Activated CD8-positive, alpha-beta memory T cell treated with anti-CD3 and anti-CD28 coated beads for 36 hours (primary cell): ENCODE measurements at regions not wholly inside any gene's neighbourhood (a gene's known extent, or its start where the extent isn't known, plus 50 kb on each side); places are given as distances from the start of the nearest gene placed in this dataset.

ENCODE experiments used
- CTCF ChIA-PET: fragments of 350-600 bp; sonication (Branson Sonifier 250); formaldehyde crosslinking; loops from one replicate; lab custom pipeline; 2021; ENCODE audit warnings: antibody characterized with exemption; lab: Charles Lee
- POLR2A ChIA-PET: fragments of 350-600 bp; sonication (Branson Sonifier 250); formaldehyde crosslinking; loops from one replicate; lab custom pipeline; 2021; ENCODE audit warnings: antibody characterized with exemption; lab: Charles Lee

DNA sequence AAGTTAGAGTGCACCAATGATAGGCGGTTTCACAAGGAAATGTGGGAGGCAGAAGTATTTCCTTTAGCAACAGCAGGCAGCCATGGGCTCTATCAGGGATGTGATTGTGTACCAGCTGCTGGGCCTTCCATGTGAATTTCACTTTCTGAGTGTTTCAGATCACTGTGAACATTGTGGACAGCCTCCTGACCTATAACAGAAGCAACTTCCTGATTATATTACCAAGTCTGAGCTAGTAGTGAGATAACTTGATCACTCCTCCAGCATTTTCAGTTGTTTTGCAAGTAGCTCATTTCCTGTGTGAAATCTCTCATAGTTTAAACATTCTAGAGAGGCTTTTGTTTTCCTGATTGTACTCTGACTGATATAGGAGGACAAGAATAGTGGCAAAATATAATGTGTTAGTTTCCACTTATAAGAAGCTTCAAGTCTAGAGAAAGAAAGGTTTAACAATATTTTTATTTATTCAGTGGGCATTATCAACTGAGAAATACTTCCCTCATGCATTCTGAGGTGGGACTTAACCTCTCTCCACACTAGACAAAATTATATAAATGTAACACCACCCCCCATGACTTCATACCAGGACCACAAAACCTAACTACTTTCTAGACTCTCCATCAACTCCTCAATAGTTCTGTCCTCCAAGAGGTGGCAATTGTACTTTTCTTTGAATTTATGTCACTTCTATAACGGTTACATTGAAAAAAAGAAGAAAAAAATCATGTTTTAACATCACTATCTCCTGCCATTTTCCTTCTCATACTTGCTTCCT is 184.2 kb upstream of the LUZP2 start:
- POLR2A ChIA-PET = no interaction called here
- CTCF ChIA-PET = no interaction called here

DNA sequence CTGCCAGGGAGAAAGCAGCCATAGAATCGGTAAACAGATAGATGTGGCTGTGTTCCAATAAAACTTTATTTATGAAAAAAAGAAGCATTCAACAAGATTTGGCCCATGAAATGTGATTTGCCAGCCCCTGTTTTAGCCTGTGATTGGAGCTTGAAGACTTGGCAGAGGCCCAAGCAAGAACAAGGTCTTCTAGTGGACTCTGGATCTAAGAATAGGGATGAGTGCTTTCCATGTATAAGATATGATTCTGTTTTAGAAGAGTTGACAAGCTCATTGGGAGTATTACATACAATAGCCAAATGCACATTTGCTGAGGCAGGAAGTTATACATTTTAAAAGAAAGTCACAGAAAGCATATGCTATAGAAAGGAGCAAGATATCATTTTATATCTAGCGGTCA is 175.6 kb upstream of the LUZP2 start:
- CTCF ChIA-PET = no interaction called here
- POLR2A ChIA-PET = no interaction called here

DNA sequence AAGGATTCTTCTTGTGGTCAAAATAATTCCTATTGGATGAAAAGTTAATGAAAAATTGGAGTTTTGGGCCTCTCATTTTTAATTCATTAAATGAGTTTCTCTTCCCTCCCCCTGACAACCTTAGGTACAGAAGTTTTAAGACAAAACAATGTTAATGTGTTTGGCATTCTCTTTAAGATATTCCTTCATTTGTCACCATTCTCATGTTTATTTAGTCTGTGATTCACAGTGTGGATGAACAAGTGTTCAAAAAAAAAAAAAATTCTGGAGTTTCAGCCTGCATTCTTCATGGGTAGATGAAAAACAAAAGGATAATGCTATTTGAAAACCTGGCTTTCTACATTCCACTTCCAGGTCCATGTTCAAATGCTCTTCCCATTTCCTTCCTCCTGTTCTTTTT is 172.6 kb upstream of the LUZP2 start:
- ChIA-PET POLR2A (no interaction called here), CTCF (no interaction called here)

DNA sequence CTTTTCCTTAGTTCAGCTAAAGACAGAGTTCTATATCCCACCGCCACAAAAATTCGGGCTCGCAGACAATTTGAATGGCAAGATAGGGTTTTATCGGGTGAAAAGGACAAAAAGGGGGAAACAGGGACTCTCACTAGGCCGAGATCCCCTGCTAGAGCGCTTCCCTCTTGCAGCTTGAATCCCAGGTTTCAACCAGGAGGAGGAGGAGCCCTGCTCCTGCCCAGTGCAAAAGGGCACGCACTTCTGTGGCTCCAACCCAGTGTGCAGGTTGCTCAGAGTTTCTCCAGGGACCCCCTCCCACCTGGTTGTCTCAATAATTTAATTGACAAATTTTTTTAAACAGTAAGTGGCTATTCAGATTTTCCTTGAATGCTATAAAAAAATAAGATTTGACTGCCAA is 152.6 kb upstream of the LUZP2 start:
- ChIA-PET CTCF (no interaction called here), POLR2A (no interaction called here)

DNA sequence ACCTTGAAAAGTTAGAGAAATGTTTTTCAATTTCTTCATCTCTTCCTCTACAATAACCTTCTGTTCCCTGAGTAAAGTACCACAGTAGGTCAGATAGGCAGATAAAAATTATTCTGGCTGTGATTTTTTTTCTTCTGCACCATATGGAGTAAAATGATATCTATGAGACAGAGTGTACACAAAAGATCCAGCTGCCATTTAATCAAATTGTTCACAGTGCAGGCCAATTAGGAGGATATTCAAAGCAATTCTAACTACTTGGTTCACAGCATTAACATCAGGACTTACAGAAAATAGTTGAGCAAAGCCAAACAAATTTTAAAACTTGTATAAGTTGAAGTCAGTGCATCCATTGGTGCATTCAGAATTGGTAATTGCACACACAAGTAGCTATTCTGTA is 147.9 kb upstream of the LUZP2 start:
- CTCF ChIA-PET = no interaction called here
- POLR2A ChIA-PET = no interaction called here

DNA sequence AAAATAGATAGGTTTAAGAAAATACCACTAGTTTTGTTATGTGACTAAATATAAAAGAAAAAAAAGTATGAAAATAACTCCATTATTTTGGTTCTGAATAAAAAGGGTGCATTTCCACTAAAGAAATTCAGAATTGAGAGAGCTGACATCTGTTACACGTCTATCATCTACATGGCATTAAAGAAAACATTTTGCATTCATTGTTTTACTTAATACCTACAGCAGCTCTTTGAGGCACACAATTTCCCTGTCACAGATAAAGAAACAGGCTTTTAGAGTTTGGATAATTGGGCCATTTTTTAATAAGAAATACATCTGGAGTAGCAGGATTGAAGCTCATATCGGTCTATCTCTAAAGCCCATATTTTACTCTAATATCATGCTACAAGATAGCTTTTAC is 145.7 kb upstream of the LUZP2 start:
- CTCF ChIA-PET = no interaction called here
- POLR2A ChIA-PET = no interaction called here

DNA sequence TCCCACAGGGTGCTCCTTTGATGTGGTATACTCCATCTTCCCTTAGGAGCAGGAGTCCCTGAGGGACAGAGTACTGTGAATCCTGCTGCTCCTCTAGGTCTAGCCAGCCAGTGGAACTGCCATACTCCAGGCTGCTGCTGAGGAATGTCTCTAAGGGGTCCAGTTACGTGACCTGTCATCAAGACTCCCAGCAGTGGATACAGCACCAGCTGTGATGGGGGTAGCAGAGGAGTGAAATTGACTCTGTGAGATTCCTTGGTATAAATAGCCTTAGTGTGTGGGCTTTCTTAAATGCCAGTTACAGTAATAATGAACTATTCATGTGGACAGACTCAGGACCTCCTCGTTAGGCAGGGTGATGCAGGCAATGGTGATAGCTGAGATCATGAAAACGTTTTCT is 140.4 kb upstream of the LUZP2 start:
- POLR2A ChIA-PET = no interaction called here
- CTCF ChIA-PET = no interaction called here

DNA sequence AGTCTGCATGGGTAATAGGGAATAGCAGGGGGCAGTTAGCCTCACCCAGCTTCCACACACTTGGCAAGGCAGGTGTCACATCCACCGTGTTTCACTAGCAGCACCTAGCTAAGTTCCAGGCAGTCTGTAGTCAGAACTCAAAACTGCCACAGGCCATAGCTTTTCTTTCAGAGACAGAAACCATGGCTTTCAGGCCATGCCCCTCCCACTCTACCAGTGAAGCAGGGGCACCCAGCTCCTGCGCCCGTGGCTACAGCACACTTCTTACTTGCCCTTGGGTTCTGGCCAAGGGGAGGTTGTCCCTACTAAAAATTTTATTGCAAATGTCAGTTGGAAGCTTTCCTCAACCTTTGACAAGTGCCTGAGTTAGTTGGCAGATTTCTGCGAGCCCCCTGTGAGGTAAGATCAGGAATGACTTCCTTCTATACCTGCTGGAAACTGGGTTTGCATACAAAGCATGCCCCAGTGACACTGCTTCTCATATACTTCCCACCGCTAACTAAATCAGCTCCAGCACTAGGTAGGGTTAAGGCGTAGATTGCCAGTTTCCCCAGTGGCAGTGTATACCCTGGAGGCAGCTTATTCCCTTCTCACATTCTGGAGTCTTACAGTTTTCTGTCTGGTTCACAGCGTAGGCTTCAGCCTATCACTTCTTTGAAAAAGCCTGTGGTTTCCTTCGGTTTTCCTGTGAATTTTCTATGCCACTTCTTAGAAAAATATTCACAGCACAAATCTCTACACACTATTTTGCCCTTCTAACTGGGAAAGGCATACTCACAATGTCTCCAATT is 139.0 kb upstream of the LUZP2 start:
- POLR2A ChIA-PET = no interaction called here
- CTCF ChIA-PET = no interaction called here

DNA sequence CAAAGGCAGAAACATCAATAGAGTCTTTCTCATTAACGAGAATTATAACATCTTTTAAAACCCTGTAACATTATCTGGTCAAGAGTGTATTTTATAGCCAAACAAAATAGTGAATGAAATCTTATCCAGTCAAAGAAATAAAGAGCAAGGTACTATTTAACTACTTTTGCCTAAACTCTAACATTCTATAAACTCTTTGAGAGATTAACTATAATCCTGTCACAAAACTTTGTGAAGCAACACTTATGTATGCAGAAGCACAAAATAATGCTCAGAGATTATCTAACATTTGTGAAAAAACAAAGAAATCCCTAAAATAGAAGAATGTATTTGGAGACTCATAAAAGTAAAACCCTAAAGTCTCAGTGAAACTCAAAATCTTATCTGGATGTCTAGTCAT is 124.4 kb upstream of the LUZP2 start:
- ChIA-PET POLR2A (no interaction called here), CTCF (no interaction called here)

DNA sequence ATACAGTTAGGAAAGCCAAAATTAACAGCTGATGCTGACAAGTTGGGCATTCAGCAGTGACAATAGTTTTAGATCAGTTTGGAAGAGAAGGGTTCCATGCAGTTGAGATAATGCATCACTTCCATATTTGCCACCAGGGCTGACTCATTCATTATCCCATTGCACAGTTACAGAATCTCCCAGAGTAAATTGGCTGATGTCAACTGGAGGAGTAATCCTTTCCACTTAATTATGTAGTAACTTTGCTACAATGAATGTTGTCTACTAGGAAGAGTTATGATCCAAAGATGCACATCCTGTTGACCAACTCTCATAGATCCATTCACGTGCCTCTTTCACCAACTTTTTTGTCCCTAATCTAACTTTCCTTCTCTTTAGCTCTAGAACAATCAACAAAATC is 123.3 kb upstream of the LUZP2 start:
- CTCF ChIA-PET = no interaction called here
- POLR2A ChIA-PET = no interaction called here

DNA sequence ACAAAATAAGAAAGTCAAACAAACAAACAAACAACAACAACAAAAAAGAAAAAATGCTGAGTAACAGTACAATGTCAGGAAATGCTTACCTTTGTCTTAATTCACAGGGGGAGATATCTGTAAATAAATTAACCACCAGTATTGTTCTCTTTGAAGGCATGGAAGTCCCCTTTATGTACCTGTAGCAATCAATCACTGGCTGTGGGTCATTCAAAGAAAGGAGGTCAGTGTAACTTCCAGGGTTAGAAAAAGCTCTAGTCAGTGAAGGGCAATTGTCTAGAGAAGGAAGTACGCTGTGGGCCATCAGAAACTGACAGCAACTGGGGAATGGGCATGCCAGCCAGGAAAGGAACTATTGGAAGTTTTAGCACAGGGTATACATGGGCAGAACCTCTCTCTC is 121.5 kb upstream of the LUZP2 start:
- CTCF ChIA-PET = no interaction called here
- POLR2A ChIA-PET = no interaction called here

DNA sequence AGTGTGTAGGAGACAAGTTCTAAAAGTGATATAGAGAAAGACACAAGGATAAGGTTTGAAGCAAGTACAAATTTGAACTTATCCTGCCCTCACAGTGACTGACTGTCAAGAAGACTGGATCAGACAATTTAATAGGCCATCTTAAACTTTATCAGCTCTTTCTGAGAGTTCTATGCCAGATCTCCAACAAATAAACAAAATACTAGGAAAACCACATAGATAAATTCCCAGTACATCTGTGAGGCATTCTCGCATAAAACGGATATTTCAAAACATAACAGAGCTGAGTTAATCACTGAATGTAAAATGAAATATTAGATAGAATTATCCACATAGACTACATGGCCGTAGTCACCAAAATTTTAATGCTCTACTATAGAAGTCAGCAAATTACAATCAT is 120.9 kb upstream of the LUZP2 start:
- CTCF ChIA-PET = no interaction called here
- POLR2A ChIA-PET = no interaction called here

DNA sequence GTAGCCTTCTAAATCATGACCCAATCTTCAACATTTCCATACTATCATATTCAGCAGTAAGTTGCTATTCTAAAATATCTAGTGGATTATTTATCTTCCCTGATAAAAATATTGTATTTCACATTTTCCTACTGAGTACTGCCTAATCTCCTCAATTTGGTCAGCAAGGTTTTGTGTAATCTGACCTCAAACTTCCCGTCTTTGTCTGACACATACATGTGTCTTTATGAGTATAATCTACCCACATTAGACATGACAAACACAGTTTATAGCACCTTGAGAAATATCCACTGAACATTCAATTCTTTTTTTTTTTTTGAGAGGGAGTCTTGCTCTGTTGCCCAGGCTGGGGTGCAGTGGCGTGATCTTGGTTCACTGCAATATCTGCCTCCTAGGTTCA is 113.7 kb upstream of the LUZP2 start:
- ChIA-PET CTCF (no interaction called here), POLR2A (no interaction called here)

DNA sequence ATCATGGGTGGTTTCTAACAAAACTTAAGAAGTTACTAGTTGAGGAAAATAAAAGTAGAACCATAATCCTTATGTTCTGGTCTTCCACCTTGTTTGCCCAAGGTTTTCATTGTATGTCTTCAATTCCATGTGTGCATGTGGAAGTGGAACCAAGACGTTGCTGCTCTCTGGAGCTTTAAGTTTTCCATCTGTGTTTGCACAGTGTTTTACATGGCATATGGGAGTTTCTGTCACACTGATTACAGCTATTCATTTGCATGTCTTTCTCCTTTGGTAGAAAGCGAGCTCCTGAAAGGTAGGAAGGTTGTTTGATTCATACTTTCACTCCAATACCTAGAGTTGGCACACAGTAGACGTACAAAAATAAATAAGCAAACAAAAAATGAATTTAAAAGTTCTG is 112.6 kb upstream of the LUZP2 start:
- CTCF ChIA-PET = no interaction called here
- POLR2A ChIA-PET = no interaction called here

DNA sequence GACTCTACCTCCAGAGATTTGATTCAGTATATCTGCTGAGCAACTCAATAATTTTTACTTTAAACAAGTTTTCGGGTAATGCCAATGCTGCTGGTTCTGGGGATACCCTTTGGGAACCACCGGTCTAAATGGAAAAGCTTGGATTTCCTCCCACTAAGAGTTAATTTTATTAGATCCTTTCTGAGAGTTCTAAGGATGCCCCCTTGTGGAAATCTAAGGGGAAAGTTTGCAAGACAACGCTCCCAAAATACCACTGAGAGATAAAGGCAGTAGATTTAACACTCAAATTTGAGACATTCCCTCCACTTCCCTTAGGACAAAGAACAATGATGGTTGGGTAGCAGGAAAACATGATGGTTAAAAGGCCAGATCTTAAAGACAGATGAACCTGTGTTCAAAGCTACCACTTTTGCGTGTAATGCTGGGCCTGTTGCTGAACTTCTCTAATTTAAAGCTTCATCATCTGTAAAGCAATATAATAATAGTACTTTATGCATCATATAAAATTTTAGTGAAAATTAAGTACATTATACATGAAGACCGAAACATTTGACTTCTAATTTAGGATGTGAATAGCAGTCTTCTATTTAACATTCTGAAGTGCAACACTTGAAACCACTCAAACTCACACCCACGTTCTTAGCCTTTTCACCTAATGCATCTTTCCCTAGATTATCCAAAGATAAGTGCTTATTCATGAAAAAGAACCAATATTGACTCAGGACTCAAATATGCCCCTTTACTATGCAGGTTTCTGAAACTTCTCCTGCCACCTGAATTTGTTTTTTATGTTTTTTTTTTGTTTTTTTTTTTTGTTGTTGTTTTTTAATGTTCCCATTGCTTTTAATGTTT is 110.1 kb upstream of the LUZP2 start:
- ChIA-PET POLR2A (no interaction called here), CTCF (no interaction called here)

DNA sequence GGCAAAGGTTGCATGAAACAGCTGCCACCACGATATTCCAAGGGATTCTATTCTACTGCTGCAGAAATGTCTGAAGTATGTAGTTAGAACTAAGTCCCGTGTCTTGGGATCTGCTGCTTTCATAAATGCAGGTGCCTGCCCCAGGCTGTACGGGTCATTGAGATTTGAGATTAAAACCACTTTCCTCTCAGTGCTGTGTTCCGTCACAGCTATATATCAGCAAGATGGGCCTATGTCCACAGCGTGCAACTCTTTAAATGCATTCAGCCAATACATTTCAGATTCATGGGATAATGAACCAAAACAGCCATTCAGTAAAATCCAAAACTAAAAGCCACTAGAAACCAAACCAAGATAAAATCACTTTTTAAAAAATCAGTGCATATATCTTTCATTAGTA is 107.3 kb upstream of the LUZP2 start:
- ChIA-PET CTCF (no interaction called here), POLR2A (no interaction called here)

DNA sequence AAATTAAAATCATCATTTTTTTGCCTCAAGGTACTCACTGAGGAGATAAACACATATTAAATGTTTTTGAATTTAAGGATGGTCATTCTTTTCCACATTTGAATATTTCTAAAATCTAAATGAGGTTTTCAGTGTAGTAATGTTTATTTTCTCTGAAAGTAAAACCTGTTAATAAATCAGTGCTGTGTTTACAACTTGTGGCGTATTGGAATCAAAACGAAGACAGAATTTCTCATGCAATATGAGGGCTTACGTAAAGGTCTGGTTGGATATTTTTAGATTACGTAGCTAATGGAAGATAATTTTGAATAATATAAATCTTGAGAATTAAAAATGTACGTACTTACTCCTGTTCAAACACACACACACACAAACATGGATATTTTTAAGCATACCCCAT is 106.8 kb upstream of the LUZP2 start:
- ChIA-PET CTCF (no interaction called here), POLR2A (no interaction called here)

DNA sequence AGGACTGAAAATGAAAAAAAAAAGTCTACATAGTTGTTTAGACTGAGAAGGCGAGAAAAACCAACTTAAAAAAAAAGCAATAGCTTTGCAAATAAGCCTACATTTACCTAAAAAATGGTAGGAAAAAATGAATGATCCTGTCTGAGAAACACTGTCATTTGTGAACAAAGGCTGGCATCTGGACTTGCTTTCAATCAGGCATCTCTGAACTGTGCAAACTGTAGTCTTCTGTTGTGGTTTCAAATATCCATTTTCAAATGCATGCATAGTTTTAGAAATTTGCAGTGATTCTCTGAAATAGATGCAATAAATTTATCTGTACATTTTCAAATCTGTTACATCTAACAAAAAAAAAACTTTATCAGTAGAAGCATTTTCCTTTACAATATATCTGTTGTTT is 106.1 kb upstream of the LUZP2 start:
- POLR2A ChIA-PET = no interaction called here
- CTCF ChIA-PET = no interaction called here

DNA sequence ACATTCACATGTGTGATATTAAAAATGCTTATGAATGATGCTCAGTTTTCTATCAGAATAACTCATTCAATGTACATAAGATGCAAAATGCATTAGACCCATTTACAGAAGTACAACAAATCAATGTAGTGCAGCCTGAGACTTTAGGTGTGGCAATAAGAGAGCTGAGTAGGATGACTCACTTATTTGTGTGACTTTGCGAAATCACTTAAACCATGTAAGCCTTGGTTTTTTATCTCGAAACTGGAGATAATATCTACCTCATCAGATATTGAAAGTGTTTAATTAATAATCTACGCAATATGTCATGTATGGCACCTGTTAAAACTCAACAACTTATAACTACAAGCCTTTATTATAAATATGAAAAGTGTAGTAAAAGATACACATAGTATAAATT is 105.7 kb upstream of the LUZP2 start:
- ChIA-PET CTCF (no interaction called here), POLR2A (no interaction called here)

DNA sequence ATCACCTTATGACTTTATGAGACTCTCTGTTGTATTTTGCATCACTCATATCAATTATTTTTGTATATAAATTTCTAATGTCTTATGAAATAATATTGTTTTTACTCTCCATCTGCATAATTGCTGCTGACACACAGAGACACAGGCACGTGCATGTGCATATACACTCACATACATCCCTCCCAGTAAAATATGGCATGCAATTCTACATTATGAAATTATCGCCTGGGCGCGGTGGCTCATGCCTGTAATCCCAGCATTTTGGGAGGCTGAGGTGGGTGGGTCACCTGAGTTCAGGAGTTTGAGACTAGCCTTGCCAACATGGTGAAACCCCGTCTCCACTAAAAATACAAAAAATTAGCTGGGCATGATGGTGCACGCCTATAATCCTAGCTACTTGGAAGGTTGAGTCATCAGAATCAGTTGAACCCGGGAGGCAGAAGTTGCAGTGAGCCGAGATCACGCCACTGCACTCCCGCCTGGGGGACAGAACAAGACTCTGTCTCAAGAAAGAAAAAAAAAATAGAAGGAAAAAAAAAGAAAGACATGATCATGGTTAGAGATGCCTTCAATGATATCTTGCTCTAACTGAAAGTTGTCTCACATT is 96.7 kb upstream of the LUZP2 start:
- POLR2A ChIA-PET = no interaction called here
- CTCF ChIA-PET = no interaction called here
